Endothelial cell (in vitro differentiated cells): ENCODE measurements at regions not wholly inside any gene's neighbourhood (a gene's known extent, or its start where the extent isn't known, plus 50 kb on each side); places are given as distances from the start of the nearest gene placed in this dataset.

Source experiments
- DNase-seq: peaks from one replicate; pipeline ENCODE4 v3.0.0; 2021; ENCODE audit warnings: low spot score
- H3K27ac Mint-ChIP-seq: one replicate; pipeline ENCODE4 v1.8.0; 2021; ENCODE audit warnings: mixed read lengths, inconsistent platforms; ENCODE audit not compliant: unreplicated experiment
- H3K27me3 Mint-ChIP-seq: one replicate; pipeline ENCODE4 v1.8.0; 2021; ENCODE audit warnings: mild to moderate bottlenecking, moderate library complexity, mixed read lengths, inconsistent platforms; ENCODE audit not compliant: unreplicated experiment
- H3K36me3 Mint-ChIP-seq: one replicate; pipeline ENCODE4 v1.8.0; 2021; ENCODE audit warnings: mild to moderate bottlenecking, low read depth, mixed read lengths, inconsistent platforms; ENCODE audit not compliant: unreplicated experiment
- H3K4me1 Mint-ChIP-seq: one replicate; pipeline ENCODE4 v1.8.0; 2021; ENCODE audit warnings: mild to moderate bottlenecking, mixed read lengths, inconsistent platforms; ENCODE audit not compliant: unreplicated experiment
- H3K4me3 Mint-ChIP-seq: one replicate; pipeline ENCODE4 v1.8.0; 2021; ENCODE audit warnings: mild to moderate bottlenecking, mixed read lengths, inconsistent platforms; ENCODE audit not compliant: unreplicated experiment
- H3K9me3 Mint-ChIP-seq: one replicate; pipeline ENCODE4 v1.8.0; 2021; ENCODE audit warnings: mixed read lengths, inconsistent platforms; ENCODE audit not compliant: unreplicated experiment
- TF ChIP-seq, protein P1 (sequence below): fragments of 200-600 bp; sonication (generic); IDR thresholded peaks from one replicate; pipeline ENCODE4 v1.5.0; 2021; ENCODE audit warnings: antibody characterized with exemption; ENCODE audit not compliant: unreplicated experiment

DNA sequence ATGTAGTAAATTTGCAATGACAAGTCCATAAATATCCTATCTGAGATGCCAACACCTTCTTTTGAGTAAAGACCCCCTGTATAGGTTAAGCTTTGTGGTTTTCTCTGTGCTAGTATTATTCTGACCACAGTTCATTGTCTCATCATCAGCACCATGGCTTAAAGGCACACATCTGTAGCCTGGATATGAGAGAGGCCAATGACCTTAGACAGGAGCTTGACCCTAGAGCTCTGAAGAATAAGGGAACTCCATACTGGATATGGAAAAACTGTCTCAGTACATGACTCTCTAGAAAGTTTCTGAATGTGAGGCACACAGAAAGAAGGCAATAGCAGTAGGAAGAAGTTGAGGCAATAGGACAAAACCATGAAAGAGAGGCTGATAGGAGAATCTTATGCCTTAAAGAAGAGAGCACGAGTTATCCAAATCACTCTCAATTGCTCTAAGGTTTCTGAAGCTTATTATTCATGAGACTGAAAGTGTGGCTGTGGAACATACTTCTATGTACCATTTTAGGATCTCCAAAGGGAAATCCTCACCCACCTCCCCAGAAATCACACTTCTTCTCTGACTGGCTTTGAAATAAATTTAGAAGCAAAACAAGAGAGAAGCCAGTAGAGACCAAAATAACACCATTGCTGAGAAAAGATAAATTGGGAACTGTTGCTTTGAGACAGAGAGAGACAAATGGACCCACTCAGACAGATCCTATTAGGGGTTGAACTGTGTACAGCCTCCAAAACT, 150.2 kb downstream of the ABCA8 start:
- no peak for DNase-seq
- Mint-ChIP-seq H3K4me1 (no peaks in the 10 kb centered on the region), H3K4me3 (no peak overlapping the region), H3K27ac (no peak overlapping the region), H3K9me3 (no peaks in the 10 kb centered on the region), H3K27me3 (no peaks in the 10 kb centered on the region), H3K36me3 (no peaks in the 10 kb centered on the region)
- TF ChIP-seq, protein P1, sequence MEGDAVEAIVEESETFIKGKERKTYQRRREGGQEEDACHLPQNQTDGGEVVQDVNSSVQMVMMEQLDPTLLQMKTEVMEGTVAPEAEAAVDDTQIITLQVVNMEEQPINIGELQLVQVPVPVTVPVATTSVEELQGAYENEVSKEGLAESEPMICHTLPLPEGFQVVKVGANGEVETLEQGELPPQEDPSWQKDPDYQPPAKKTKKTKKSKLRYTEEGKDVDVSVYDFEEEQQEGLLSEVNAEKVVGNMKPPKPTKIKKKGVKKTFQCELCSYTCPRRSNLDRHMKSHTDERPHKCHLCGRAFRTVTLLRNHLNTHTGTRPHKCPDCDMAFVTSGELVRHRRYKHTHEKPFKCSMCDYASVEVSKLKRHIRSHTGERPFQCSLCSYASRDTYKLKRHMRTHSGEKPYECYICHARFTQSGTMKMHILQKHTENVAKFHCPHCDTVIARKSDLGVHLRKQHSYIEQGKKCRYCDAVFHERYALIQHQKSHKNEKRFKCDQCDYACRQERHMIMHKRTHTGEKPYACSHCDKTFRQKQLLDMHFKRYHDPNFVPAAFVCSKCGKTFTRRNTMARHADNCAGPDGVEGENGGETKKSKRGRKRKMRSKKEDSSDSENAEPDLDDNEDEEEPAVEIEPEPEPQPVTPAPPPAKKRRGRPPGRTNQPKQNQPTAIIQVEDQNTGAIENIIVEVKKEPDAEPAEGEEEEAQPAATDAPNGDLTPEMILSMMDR, result no peak

DNA sequence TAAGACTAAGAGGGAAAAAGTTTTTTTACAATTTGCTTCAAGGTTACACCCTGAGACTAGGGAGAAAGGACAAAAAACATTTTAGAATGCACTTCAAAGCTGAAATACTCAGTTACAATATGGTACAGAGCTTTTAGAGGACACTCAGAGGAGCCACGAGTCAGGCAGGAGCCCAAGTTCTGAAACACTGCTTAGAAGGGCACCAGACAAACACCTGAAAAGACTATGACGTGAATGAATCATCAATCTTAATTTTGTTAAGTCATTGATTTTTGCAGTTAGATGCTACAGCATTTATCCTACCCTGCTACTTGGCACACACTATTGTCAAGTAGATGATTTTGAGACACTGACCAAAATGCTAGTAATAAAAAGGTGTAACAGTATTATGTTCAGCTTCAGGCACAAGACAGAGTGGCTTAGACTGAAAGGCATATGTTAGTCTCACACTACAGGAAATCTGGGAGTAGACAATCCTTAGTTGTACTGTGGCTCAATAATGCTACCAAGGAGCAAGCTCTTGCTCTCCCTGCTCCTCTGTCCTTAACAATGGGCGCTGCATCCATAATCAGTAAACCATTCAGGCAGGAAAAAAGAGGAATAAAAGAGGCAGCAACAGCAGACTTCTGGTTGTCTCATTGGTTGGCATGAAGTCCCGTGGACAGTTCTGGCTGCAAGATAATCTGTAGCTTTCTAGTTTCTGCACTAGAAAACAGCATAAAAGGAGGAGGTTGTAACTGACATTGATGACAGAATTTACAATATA, 151.8 kb downstream of the ABCA8 start:
- no peak for DNase-seq
- Mint-ChIP-seq H3K36me3 (no peaks in the 10 kb centered on the region), H3K4me3 (no peak overlapping the region), H3K9me3 (no peaks in the 10 kb centered on the region), H3K27ac (no peak overlapping the region), H3K27me3 (no peaks in the 10 kb centered on the region), H3K4me1 (no peaks in the 10 kb centered on the region)
- TF ChIP-seq, protein P1, result no peak

DNA sequence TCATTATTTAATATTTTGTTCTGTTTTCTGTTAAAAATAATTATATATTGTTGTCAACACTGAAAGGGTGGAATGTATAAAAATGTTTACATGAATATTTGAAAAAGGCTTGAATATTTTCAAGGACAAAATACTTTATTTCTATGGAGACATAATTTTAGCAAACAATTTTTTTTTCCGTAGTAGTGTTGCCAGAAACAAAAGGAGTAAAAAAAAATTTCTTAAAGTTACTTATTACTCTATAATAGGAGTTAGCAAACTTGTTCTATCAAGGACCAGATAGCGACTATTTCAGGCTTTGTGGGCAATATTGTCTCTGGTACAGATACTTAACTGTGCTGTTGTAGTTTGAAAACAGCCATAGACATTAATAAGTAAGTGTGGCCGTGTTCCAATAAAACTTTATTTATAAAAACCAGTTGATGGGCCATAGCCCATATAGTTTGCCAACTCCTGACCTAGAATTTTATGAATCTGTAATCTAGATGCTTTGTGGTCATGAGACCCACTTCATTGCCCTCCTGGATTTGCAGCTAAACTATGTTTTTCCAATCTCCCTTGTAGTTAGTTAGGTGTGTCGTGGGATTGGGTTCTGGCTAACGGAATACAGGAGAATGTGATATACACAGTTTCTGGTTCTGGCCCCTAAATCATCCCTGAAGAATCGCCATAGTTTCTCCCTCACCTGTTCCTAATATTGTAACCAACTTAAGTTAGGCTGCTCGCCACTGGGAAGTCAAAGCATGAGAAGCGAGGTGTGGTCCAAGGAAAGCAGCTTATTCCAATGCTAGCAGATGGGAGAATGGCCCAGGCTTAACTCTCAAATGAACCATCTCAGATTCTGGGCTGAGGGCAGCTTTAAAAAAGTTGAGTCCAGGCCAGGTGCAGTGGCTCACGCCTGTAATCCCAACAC, 153.6 kb downstream of the ABCA8 start:
- Mint-ChIP-seq H3K27ac (no peak overlapping the region), H3K4me3 (no peak overlapping the region), H3K4me1 (peaks cover 1% of the 10 kb centered on the region), H3K36me3 (peaks cover 5% of the 10 kb centered on the region), H3K27me3 (no peaks in the 10 kb centered on the region), H3K9me3 (peaks cover 2% of the 10 kb centered on the region)
- DNase-seq, result no peak
- TF ChIP-seq, protein P1, result no peak

DNA sequence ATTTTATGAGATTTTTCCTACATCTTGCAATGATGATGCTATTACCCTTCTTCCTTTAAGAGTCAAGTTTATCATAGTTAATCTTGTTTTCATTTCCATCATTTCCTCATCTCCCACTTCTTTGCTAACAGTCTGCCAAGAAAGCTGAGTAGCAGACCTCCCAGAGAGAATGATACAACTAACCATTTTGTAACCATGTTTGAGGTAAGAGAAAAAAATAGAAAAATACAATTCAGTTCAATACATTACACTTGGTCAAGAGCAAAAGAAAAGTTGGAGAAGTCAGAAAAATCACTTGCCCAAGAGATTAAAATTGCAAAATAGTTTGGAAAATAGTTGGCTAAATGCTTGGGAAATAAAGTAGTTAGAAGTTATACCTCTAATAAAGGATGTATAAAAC, 154.4 kb downstream of the ABCA8 start:
- Mint-ChIP-seq H3K4me1 (peaks cover 9% of the 10 kb centered on the region), H3K9me3 (peaks cover 4% of the 10 kb centered on the region), H3K27ac (no peak overlapping the region), H3K36me3 (peaks cover 6% of the 10 kb centered on the region), H3K4me3 (no peak overlapping the region), H3K27me3 (no peaks in the 10 kb centered on the region)
- DNase-seq, result no peak
- TF ChIP-seq, protein P1, result no peak
